ENCODE measurements at regions not wholly inside any gene's neighbourhood (a gene's known extent, or its start where the extent isn't known, plus 50 kb on each side); places are given as distances from the start of the nearest gene placed in this dataset.

- Histone ChIP-seq H3K27me3 (ENCODE audit: control insufficient read depth, insufficient read depth, low read length) (no peaks in the 10 kb centered on the region), H3K4me3 (ENCODE audit: low read depth, low read length) (no peak overlapping the region), H3K36me3 (ENCODE audit: control insufficient read depth, insufficient read depth, low read length) (no peaks in the 10 kb centered on the region)
- TF ChIP-seq CTCF (IDR thresholded peaks at IDR 0.05; ENCODE audit: insufficient read depth, low read depth, low read length) = no peak
- ChIA-PET CTCF (no interaction called here), POLR2A (no interaction called here)
- no peak for DNase-seq (ENCODE audit: low read depth)
Observed at GRCh38 chrX:148228521-148228920, 247.4 kb downstream of the FMR1NB start.

GRCh38 chrX:148229801-148230303 lies 248.7 kb downstream of the FMR1NB start:
- TF ChIP-seq CTCF (IDR thresholded peaks at IDR 0.05; ENCODE audit: insufficient read depth, low read depth, low read length) = no peak
- ChIA-PET POLR2A (no interaction called here), CTCF (no interaction called here)
- no peaks in the 10 kb centered on the region for H3K36me3 ChIP-seq (ENCODE audit: control insufficient read depth, insufficient read depth, low read length)
- no peaks in the 10 kb centered on the region for H3K27me3 ChIP-seq (ENCODE audit: control insufficient read depth, insufficient read depth, low read length)
- no peak overlapping the region for H3K4me3 ChIP-seq (ENCODE audit: low read depth, low read length)
- DNase-seq (ENCODE audit: low read depth) = no peak

GRCh38 chrX:148259990-148260389 lies 240.4 kb upstream of the AFF2 start:
- POLR2A ChIA-PET = no interaction called here
- CTCF ChIA-PET = no interaction called here
- TF ChIP-seq CTCF (IDR thresholded peaks at IDR 0.05; ENCODE audit: insufficient read depth, low read depth, low read length) = no peak
- DNase-seq (ENCODE audit: low read depth) = no peak
- no peaks in the 10 kb centered on the region for H3K27me3 ChIP-seq (ENCODE audit: control insufficient read depth, insufficient read depth, low read length)
- no peaks in the 10 kb centered on the region for H3K36me3 ChIP-seq (ENCODE audit: control insufficient read depth, insufficient read depth, low read length)
- no peak overlapping the region for H3K4me3 ChIP-seq (ENCODE audit: low read depth, low read length)

- POLR2A ChIA-PET = no interaction called here
- no peaks in the 10 kb centered on the region for H3K36me3 ChIP-seq (ENCODE audit: control insufficient read depth, insufficient read depth, low read length)
- no peak overlapping the region for H3K4me3 ChIP-seq (ENCODE audit: low read depth, low read length)
- H3K27me3 ChIP-seq (ENCODE audit: control insufficient read depth, insufficient read depth, low read length) = no peaks in the 10 kb centered on the region
- TF ChIP-seq CTCF (IDR thresholded peaks at IDR 0.05; ENCODE audit: insufficient read depth, low read depth, low read length) = no peak
- CTCF ChIA-PET = no interaction called here
- DNase-seq (ENCODE audit: low read depth) = no peak
Observed at GRCh38 chrX:148265829-148266228, 234.6 kb upstream of the AFF2 start.

- no peak for DNase-seq (ENCODE audit: low read depth)
- H3K27me3 ChIP-seq (ENCODE audit: control insufficient read depth, insufficient read depth, low read length) = no peaks in the 10 kb centered on the region
- no peak overlapping the region for H3K4me3 ChIP-seq (ENCODE audit: low read depth, low read length)
- H3K36me3 ChIP-seq (ENCODE audit: control insufficient read depth, insufficient read depth, low read length) = no peaks in the 10 kb centered on the region
- ChIA-PET POLR2A (no interaction called here), CTCF (interaction anchor here (0.5 to 0.6 kb wide), 2 partner anchors 512 to 1187 kb away, joined by 3 read pairs; no protein-coding TSS in a partner anchor)
- TF ChIP-seq CTCF (IDR thresholded peaks at IDR 0.05; ENCODE audit: insufficient read depth, low read depth, low read length) = no peak
Observed at GRCh38 chrX:148268673-148269072, 231.7 kb upstream of the AFF2 start.

All from BJ (cell line).